Islet precursor cell (in vitro differentiated cells): ENCODE measurements at regions not wholly inside any gene's neighbourhood (a gene's known extent, or its start where the extent isn't known, plus 50 kb on each side); places are given as distances from the start of the nearest gene placed in this dataset.
"Not testable (repeated sequence)": the region's sequence is repeated elsewhere in the genome, so short reads cannot be mapped to it uniquely, and the experiment has no call there.

Experiments used
- DNase-seq: peaks from one replicate; pipeline ENCODE4 v3.0.0-alpha.2; 2018

DNA sequence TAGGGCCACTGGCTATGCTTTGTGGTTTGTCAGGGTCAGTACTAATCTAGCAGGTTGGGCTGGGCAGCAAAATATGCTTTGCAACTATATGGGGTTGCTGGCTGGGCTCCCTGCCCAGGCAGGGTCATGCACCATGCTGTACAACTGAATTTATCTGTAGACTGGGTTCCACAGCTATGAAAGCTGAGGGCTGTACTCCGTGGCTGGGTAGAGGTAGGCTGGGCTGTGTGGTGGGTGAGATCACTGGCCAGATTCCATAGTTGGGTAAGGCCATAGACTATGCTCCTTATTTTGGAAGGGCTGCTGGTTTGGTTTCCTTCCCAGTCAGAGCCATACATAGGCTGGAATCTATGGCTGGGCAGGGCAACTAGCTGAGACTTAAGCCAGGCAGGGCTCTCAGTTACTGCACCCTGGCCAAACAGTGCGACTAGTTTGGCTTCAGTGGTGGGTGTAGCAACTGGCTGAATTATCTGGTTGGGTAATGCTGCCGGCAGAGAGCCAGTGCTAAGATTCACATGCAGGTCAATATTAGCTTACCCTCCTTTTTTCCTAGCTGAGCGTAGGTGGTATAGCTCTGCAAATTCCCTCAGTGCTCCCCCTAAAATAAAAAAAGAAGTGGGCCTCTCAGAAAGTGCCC is 769.1 kb upstream of the CDH8 start:
- no peak for DNase-seq

- no peak for DNase-seq
These were observed 758.5 kb upstream of the CDH8 start for GRCh38 chr16:62794724-62795123.

- not testable (repeated sequence) for DNase-seq
These were observed 743.8 kb upstream of the CDH8 start for GRCh38 chr16:62780081-62780480.

DNA sequence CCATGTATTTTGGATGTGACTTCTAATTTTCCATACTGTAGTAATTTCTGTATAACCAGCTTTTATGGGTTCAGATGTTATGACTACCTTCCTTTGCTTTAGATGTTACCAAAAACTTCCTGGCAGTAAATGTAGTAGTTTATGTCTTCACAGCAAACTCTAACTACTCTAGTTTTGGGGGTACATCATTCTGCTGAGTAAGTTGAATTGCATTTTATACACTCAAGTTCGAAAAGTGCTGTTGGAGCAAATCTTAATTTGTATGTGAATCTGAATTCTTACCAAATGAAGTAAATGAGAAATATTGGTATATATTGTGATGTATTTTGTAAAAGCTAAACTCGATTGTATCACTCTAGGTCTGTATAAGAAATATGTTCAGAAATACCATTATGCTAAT is 728.3 kb upstream of the CDH8 start:
- no peak for DNase-seq

- no peak for DNase-seq
These were observed 724.2 kb upstream of the CDH8 start for GRCh38 chr16:62760398-62760797.

DNA sequence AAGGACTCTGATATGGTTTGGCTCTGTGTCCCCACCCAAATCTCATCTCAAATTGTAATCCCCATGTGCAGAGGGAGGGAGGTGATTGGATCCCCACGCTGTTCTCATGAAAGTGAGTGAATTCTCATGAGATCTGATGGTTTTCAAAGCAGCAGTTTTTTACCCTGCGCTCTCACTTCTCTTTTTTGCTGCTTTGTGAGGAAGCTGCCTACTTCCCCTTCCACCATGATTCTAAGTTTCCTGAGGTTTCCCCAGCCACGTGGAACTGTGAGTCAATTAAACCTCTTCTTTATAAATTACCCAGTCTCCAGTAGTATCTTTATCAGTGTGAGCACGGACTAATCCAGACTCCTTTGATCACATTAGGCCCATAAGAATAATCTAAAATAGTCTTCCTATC is 719.7 kb upstream of the CDH8 start:
- no peak for DNase-seq

DNA sequence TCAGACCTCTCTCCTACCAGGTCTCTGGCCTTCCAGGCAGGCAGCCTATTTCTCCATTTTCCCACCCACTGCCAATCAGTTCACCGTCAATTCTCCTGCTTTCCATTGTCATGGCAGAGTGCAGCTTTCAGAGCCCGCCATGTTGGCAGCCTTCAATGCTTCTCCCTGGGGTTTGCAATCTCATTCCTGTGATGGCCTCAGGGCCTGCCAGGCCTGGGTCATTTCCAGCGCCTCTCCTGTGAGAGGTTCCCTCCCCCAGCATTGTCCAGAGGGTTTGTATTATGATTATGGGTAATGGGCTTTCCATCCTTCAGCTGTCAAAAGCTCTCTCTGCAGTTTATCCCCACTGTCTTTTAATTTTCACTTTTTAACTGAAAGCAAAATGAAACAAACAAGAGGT is 716.6 kb upstream of the CDH8 start:
- DNase-seq: no peak

DNA sequence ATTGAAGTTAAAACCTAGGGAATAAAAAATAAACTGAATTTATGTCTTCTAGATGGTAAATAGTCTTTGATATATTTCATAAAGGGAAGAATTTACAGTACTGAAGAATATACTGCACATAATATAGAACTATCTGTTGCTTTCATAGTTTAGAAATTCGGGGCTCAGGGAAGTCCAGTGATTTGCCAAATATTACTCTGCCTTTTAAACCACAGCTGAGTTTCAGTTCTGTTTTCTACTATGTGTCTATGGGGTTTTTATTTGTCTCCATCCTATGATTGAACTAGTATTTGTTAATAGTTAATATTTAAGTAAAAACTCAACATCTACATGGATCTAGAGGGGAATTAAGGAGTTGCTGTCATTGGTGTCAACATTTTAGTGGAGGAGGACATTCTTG is 715.0 kb upstream of the CDH8 start:
- no peak for DNase-seq

DNA sequence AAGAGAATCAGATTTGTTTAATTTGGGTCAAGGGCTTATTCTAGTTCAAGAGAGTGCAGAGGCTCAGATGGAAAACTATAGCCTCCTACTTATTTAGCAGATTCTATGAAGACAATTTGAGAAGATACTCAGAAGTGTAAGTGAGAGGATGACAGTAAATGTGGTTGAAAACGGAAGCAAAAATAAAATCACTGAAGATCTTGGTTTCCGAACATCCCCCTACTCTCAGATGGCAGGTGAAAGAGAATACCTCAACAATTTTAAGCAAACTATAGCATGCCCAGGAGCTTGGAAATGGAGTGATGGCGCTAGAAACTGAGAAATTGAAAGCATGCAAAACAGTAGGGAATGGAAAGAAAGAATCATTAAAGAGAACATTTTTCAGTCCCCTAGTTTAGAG is 705.5 kb upstream of the CDH8 start:
- no peak for DNase-seq

GRCh38 chr16:62738666-62739460 is 702.6 kb upstream of the CDH8 start:
- DNase-seq: no peak

- no peak for DNase-seq
These were observed 695.9 kb upstream of the CDH8 start for GRCh38 chr16:62732092-62732491.

GRCh38 chr16:62724670-62725269 is 688.5 kb upstream of the CDH8 start:
- not testable (repeated sequence) for DNase-seq

GRCh38 chr16:62720651-62721050 is 684.4 kb upstream of the CDH8 start:
- no peak for DNase-seq

GRCh38 chr16:62717026-62717425 is 680.8 kb upstream of the CDH8 start:
- no peak for DNase-seq

DNA sequence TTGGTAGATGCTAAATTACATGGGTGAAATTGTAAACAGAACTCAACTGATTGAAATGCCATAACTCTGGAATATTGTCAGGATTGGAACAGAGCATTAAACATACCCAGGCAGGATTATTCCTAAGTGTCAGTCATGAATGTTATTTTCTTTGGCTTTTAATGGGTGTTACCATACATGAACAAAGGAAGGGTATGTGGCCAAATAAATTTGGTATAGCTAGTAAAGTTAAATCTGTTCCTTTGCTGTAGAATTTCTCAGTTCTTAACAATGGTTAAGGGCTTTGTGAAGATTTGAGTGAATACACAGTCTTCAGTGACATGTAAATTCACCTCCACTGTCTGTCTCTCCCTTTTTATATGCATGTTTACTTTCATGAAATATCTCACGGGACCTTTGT is 679.5 kb upstream of the CDH8 start:
- no peak for DNase-seq

GRCh38 chr16:62712566-62712965 is 676.3 kb upstream of the CDH8 start:
- DNase-seq: no peak

GRCh38 chr16:62711797-62712196 is 675.6 kb upstream of the CDH8 start:
- DNase-seq: no peak

- no peak for DNase-seq
These were observed 673.6 kb upstream of the CDH8 start for GRCh38 chr16:62709794-62710193.

DNA sequence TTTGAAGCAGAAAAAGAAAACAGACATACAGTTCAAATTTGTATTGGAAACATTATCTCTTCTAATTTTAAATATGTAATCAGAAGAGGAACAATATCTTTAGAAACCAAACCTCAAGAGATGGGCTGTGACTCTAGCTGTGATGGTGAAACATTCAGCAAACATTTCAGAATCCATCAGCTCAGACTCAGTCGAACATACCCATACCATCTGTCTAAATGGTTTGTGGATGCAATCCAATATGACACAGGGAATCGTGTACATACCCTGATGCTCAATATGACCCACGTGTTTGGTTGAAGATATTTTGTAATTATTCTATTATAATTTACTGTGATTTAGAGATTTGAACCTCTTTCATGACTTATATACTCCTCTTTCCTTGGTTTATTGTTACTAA is 665.2 kb upstream of the CDH8 start:
- DNase-seq: no peak

DNA sequence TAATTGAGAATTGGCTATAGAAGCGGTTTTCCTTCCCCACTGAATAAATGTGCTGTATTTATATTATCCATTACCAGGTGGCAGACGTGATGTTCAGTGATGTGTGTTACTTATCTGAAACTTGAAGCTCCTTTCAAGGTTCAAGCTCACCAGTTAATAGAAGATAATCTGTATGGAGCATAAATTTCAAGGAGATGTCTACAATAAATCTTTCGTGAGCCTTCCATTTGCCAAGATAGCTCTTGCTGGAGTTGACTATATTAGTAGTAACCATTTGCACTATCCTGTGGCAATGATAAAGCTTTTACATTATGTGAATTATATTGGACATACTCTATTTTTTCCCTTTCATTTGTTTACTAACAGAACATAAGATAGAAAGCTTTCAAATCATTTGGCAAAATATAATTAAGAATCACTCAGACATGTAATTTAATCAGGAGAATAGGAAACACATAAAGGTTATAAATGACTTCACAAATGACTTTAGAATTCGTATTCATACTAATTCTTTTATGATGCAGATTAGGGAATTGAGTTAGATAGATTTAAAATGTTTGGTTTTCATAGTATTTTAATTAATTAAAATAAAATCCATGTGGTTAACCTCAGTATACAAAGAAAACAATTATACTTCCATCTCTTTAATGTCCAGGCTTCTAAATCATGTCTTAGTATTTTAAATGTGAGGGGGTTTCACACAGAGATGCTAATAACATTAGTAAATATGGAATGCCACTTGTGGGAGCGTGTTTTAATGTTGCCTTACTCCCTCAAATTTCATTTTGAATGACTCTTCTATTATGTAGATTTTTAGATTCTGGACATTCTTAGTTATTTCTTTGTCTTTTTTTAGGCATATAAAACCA is 664.4 kb upstream of the CDH8 start:
- DNase-seq: no peak

DNA sequence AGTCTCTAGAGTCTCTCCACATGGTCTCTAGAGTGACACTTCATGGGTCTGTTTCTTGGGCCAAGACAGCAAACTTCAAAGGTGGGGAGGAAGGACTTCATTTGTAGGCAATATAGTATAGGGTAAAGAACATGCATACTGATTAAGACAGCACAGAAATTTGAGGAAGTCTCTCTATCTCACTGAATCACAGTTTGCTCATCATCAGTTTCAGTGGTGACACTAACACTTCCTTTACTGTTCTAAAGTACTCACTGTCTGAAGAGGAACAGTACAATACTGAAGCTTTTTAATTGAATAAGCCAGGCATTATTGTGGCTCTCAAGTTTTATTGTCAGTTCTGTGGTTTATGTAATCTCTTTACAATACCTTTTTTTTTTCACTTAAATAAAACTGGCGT is 656.4 kb upstream of the CDH8 start:
- no peak for DNase-seq

DNA sequence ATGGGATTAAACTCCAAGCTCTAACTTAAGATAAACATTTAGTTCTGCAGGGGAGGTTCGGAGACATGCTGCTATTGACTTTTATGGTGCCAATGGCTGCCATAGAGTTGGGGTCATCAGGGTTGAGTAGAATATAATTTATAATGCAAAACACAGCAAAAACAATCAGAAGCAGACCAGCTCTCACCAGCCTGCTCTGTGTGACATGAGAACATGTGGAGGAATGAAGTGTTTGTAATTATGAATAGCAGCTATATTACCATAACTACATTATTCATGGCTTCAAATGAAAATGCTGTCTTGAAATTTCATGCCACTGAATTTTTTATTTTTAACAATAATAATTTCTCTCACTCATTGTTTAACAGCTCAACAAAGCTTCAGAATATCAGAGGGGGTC is 645.6 kb upstream of the CDH8 start:
- DNase-seq: no peak

GRCh38 chr16:62678796-62679195 is 642.6 kb upstream of the CDH8 start:
- DNase-seq: no peak
